ENCODE measurements at regions not wholly inside any gene's neighbourhood (a gene's known extent, or its start where the extent isn't known, plus 50 kb on each side); places are given as distances from the start of the nearest gene placed in this dataset.

- TF ChIP-seq CTCF (IDR thresholded peaks at IDR 0.05; ENCODE audit: insufficient read depth, low read depth, low read length), result no peak
- no peak overlapping the region for H3K4me3 ChIP-seq (ENCODE audit: low read depth, low read length)
- DNase-seq (ENCODE audit: low read depth), result no peak
Observed at GRCh38 chr12:127233016-127233415, 1034.0 kb upstream of the TMEM132C start.

- no peak for TF ChIP-seq CTCF (IDR thresholded peaks at IDR 0.05; ENCODE audit: insufficient read depth, low read depth, low read length)
- no peak for DNase-seq (ENCODE audit: low read depth)
- no peak overlapping the region for H3K4me3 ChIP-seq (ENCODE audit: low read depth, low read length)
Observed at GRCh38 chr12:127235761-127236160, 1031.2 kb upstream of the TMEM132C start.

GRCh38 chr12:127236491-127236890 lies 1030.5 kb upstream of the TMEM132C start:
- no peak for TF ChIP-seq CTCF (IDR thresholded peaks at IDR 0.05; ENCODE audit: insufficient read depth, low read depth, low read length)
- no peak overlapping the region for H3K4me3 ChIP-seq (ENCODE audit: low read depth, low read length)
- DNase-seq (ENCODE audit: low read depth), result no peak

- no peak for DNase-seq (ENCODE audit: low read depth)
- no peak for TF ChIP-seq CTCF (IDR thresholded peaks at IDR 0.05; ENCODE audit: insufficient read depth, low read depth, low read length)
- no peak overlapping the region for H3K4me3 ChIP-seq (ENCODE audit: low read depth, low read length)
Observed at GRCh38 chr12:127237151-127237550, 1029.8 kb upstream of the TMEM132C start.

GRCh38 chr12:127238107-127238506 lies 1028.9 kb upstream of the TMEM132C start:
- no peak overlapping the region for H3K4me3 ChIP-seq (ENCODE audit: low read depth, low read length)
- peak; percentile 38 for DNase-seq (ENCODE audit: low read depth)
- TF ChIP-seq CTCF (IDR thresholded peaks at IDR 0.05; ENCODE audit: insufficient read depth, low read depth, low read length), result no peak

GRCh38 chr12:127239781-127240180 lies 1027.2 kb upstream of the TMEM132C start:
- no peak for TF ChIP-seq CTCF (IDR thresholded peaks at IDR 0.05; ENCODE audit: insufficient read depth, low read depth, low read length)
- no peak overlapping the region for H3K4me3 ChIP-seq (ENCODE audit: low read depth, low read length)
- DNase-seq (ENCODE audit: low read depth), result peak; percentile 10

- DNase-seq (ENCODE audit: low read depth), result no peak
- H3K4me3 ChIP-seq (ENCODE audit: low read depth, low read length), result no peak overlapping the region
- TF ChIP-seq CTCF (IDR thresholded peaks at IDR 0.05; ENCODE audit: insufficient read depth, low read depth, low read length), result no peak
Observed at GRCh38 chr12:127240249-127240929, 1026.6 kb upstream of the TMEM132C start.
